NT2/D1 (cell line): ENCODE measurements at regions not wholly inside any gene's neighbourhood (a gene's known extent, or its start where the extent isn't known, plus 50 kb on each side); places are given as distances from the start of the nearest gene placed in this dataset.

Experiments
- YY1 ChIP-seq: IDR thresholded peaks from 2 replicates; pipeline ENCODE4 v1.6.1; 2011; ENCODE audit not compliant: insufficient read length, insufficient read depth
- ZNF274 ChIP-seq: IDR thresholded peaks from 2 replicates; pipeline ENCODE4 v1.6.1; 2011; ENCODE audit warnings: mild to moderate bottlenecking, low read depth, low read length

DNA sequence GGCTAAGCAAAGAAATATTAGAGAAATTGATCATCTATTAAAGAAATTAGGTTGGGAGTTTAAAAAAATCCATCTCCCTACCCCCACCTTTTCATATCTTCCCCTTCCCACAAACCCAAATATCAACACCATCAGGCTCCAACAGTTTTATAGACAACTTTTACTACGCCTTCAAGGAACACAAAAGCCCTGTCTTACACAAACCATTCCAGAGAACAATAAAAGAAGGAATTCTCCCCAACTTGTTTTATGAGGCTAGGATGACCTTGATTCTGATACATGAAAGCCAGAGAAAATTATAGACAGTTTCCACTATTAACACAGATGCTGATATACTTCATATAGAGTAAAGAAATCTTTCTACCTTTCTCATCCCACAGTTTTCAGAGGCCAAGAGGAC is 211.6 kb downstream of the OSR1 start:
- TF ChIP-seq ZNF274 (no peak), YY1 (no peak)
